Fibroblast of villous mesenchyme (primary cell): ENCODE measurements at regions not wholly inside any gene's neighbourhood (a gene's known extent, or its start where the extent isn't known, plus 50 kb on each side); places are given as distances from the start of the nearest gene placed in this dataset.

Experiments used
- DNase-seq: peaks from one replicate; pipeline ENCODE4 v3.0.0-alpha.2; 2010; ENCODE audit warnings: low read depth
- H3K4me3 ChIP-seq: 2 replicates; pipeline ENCODE4 v1.5.1; 2011; ENCODE audit warnings: low read depth, mild to moderate bottlenecking, low read length
- TF ChIP-seq, protein P1 (sequence below): IDR thresholded peaks from 2 replicates; pipeline ENCODE4 v1.5.1; 2012; ENCODE audit warnings: low read depth, mild to moderate bottlenecking, low read length; ENCODE audit not compliant: insufficient read depth

DNA sequence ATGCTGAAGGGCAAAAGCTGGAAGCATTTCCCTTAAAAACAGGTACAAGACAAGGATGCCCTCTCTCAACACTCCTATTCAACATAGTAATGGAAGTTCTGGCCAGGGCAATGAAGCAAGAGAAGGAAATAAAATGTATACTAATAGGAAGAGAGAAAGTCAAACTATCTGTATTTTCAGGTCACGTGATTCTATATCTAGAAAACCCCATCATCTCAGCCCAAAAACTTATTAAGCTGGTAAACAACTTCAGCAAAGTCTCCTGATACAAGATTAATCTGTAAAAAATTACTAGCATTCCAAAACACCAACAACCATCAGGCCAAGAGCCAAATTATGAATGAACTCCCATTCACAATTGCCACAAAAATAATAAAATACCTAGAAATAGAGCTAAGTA lies 213.2 kb upstream of the CNTNAP5 start:
- H3K4me3 ChIP-seq: no peak overlapping the region
- TF ChIP-seq, protein P1, sequence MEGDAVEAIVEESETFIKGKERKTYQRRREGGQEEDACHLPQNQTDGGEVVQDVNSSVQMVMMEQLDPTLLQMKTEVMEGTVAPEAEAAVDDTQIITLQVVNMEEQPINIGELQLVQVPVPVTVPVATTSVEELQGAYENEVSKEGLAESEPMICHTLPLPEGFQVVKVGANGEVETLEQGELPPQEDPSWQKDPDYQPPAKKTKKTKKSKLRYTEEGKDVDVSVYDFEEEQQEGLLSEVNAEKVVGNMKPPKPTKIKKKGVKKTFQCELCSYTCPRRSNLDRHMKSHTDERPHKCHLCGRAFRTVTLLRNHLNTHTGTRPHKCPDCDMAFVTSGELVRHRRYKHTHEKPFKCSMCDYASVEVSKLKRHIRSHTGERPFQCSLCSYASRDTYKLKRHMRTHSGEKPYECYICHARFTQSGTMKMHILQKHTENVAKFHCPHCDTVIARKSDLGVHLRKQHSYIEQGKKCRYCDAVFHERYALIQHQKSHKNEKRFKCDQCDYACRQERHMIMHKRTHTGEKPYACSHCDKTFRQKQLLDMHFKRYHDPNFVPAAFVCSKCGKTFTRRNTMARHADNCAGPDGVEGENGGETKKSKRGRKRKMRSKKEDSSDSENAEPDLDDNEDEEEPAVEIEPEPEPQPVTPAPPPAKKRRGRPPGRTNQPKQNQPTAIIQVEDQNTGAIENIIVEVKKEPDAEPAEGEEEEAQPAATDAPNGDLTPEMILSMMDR: no peak
- no peak for DNase-seq

- H3K4me3 ChIP-seq: no peak overlapping the region
- TF ChIP-seq, protein P1: no peak
- no peak for DNase-seq
Observed at GRCh38 chr2:123816203-123816602, 208.9 kb upstream of the CNTNAP5 start.

GRCh38 chr2:123816928-123817327 lies 208.2 kb upstream of the CNTNAP5 start:
- TF ChIP-seq, protein P1: no peak
- H3K4me3 ChIP-seq: no peak overlapping the region
- DNase-seq: no peak

GRCh38 chr2:123826729-123827271 lies 198.3 kb upstream of the CNTNAP5 start:
- H3K4me3 ChIP-seq: no peak overlapping the region
- DNase-seq: no peak
- TF ChIP-seq, protein P1: no peak

DNA sequence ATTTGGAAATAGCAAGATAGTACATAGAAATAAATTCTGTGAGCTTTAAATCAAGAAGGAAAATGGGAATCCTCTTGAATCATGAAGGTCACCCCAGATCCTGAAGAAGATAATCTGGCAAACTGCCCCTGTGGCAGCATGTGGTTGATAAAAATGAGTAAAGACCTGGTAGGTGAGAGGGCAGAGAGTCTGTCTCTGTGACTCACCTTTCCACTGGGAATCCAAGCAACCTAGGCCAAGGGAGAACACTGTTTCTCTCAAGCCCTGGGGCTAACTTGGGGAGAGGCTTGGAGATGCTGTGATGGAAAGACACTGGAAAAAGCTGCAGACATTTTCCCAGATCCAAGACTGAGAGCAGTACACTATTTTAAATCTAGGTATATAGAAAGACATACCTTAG lies 185.8 kb upstream of the CNTNAP5 start:
- TF ChIP-seq, protein P1: no peak
- DNase-seq: no peak

GRCh38 chr2:123840016-123840415 lies 185.1 kb upstream of the CNTNAP5 start:
- TF ChIP-seq, protein P1: no peak
- DNase-seq: no peak
- no peak overlapping the region for H3K4me3 ChIP-seq

More for the DNA sequence above, 185.8 kb upstream of the CNTNAP5 start:
- no peak overlapping the region for H3K4me3 ChIP-seq

DNA sequence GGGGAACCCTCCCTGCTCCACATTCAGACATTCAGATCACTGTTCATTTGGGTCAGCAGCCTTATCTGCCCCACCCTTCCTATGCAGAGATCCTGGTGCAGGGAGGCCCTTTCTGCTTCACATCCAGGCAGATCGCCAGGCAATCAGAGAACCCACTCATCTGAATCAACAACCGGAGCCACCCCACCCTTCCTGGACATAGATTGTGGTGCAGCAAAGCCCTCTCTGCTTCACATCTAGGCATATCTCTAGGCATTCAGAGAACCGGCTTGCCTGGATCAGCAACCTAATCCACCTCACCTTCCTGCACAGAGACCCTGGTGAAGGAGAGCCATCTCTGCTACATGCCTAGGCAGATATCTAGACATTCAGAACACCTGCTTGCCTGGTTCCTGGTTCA lies 184.5 kb upstream of the CNTNAP5 start:
- H3K4me3 ChIP-seq: no peak overlapping the region
- DNase-seq: no peak
- TF ChIP-seq, protein P1: no peak
